A549 (cell line): ENCODE measurements at regions not wholly inside any gene's neighbourhood (a gene's known extent, or its start where the extent isn't known, plus 50 kb on each side); places are given as distances from the start of the nearest gene placed in this dataset.

Experiments used
- CTCF ChIP-seq: fragments of >200 bp; sonication (Bioruptor Twin); formaldehyde crosslinking; IDR thresholded peaks from 3 replicates; pipeline ENCODE4 v1.5.1; 2016
- EP300 ChIP-seq, 2 experiments: fragments of >200 bp; sonication (Bioruptor Twin); formaldehyde crosslinking; IDR thresholded peaks; 2 replicates in 1 of 2; 3 replicates in 1 of 2; pipeline ENCODE4 v1.6.1; 2016 to 2017
- ESRRA ChIP-seq: fragments of 150-350 bp; IDR thresholded peaks from 2 replicates; pipeline ENCODE4 v1.6.1; 2014; ENCODE audit warnings: mild to moderate bottlenecking, low read length, borderline replicate concordance
- REST ChIP-seq: fragments of 200-600 bp; sonication (generic); IDR thresholded peaks from 2 replicates; pipeline ENCODE4 v1.6.1; 2016; ENCODE audit warnings: antibody characterized with exemption, mild to moderate bottlenecking, moderate library complexity
- RFX5 ChIP-seq: fragments of 450-650 bp; IDR thresholded peaks from 2 replicates; pipeline ENCODE4 v1.7.1; 2014; ENCODE audit warnings: antibody characterized with exemption, mild to moderate bottlenecking, moderate library complexity
- ZFP36 ChIP-seq: fragments of 450-650 bp; IDR thresholded peaks from 2 replicates; pipeline ENCODE4 v1.6.1; 2014; ENCODE audit warnings: borderline replicate concordance; ENCODE audit not compliant: partially characterized antibody

- TF ChIP-seq ESRRA (no peak), CTCF (no peak), EP300 (IDR thresholded peaks at IDR 0.05) (no peak), REST (no peak), RFX5 (no peak), ZFP36 (no peak)
These were observed 365.9 kb downstream of the CRPPA start for GRCh38 chr7:16055263-16055976.
